K562 (cell line): ENCODE measurements at regions not wholly inside any gene's neighbourhood (a gene's known extent, or its start where the extent isn't known, plus 50 kb on each side); places are given as distances from the start of the nearest gene placed in this dataset.
A peak's percentile ranks its signal among the peaks of the same experiment; 100 is the strongest.

ENCODE experiments used
- ATAC-seq: fragments of 200-7000 bp; cut with Tn5 transposase; 3 replicates; pipeline ENCODE4 v1.9.1; 2020; ENCODE audit warnings: moderate library complexity
- BruUV-seq: library from RNA; stranded (reverse); fragments of 400-500 nt; replicated peaks from 2 replicates; lab custom pipeline; 2021; lab: Mats Ljungman, UMichigan
- CTCF ChIA-PET: fragments of 300-600 bp; formaldehyde crosslinking; extraction: SDS; loops from one replicate; lab custom pipeline; 2021; ENCODE audit warnings: low intra/inter-chr PET ratio; lab: Yijun Ruan, JAX
- POLR2A ChIA-PET: fragments of 300-600, 350-650 bp; sonication (Branson Sonifier 250); formaldehyde crosslinking; extraction: SDS; loops from one replicate; lab custom pipeline; 2021; ENCODE audit warnings: antibody characterized with exemption, inconsistent platforms; lab: Yijun Ruan, JAX
- DNase-seq, 4 experiments: peaks; one replicate each; pipeline versions ENCODE4 v3.0.0 to v3.0.0-alpha.2; 2011 to 2018; ENCODE audit warnings: low spot score in 3 of 4, mixed read lengths in 3 of 4; ENCODE audit errors: extremely low read depth in 1 of 4
- FAIRE-seq: peaks from 2 replicates; lab custom pipeline; 2011; peaks lifted over from hg19 to GRCh38; lab: Jason Lieb, UNC
- H2AFZ ChIP-seq: 2 replicates; pipeline ENCODE4 v1.6.0; 2011; ENCODE audit warnings: low read depth, low read length, control low read depth, inconsistent platforms
- H3K27ac ChIP-seq: fragments of 200-600 bp; 3 replicates; pipeline ENCODE4 v1.8.0; 2011; ENCODE audit warnings: low read depth, mild to moderate bottlenecking, control low read depth, inconsistent platforms, low read length, moderate library complexity, mixed read lengths; ENCODE audit errors: extremely low read depth
- H3K27me3 ChIP-seq, 2 experiments: fragments of 300-600 bp in 1 of 2; 2 replicates in 1 of 2; 3 replicates in 1 of 2; pipeline versions ENCODE4 v1.6.0 to v1.8.0; 2011; ENCODE audit warnings: inconsistent platforms in 2 of 2, low read length in 2 of 2, mild to moderate bottlenecking in 1 of 2, mixed read lengths in 1 of 2, moderate library complexity in 1 of 2; ENCODE audit not compliant: control insufficient read depth in 2 of 2, insufficient read depth in 2 of 2
- H3K36me3 ChIP-seq: fragments of 300-600 bp; 3 replicates; pipeline ENCODE4 v1.8.0; 2011; ENCODE audit warnings: mild to moderate bottlenecking, low read length, inconsistent platforms; ENCODE audit not compliant: control insufficient read depth, insufficient read depth
- H3K4me1 ChIP-seq, 2 experiments: fragments of 200-600 bp in 1 of 2; replicated peaks in 1 of 2; 2 replicates in 1 of 2; 3 replicates in 1 of 2; pipeline versions ENCODE4 v1.5.1 to v1.8.0; 2011; ENCODE audit warnings: inconsistent platforms in 2 of 2, low read length in 2 of 2, mild to moderate bottlenecking in 1 of 2, mixed read lengths in 1 of 2, moderate library complexity in 1 of 2; ENCODE audit not compliant: control insufficient read depth in 2 of 2, insufficient read depth in 2 of 2
- H3K4me2 ChIP-seq: 2 replicates; pipeline ENCODE4 v1.6.1; 2011; ENCODE audit warnings: low read length, control low read depth, inconsistent platforms, mixed read lengths; ENCODE audit not compliant: insufficient read depth
- H3K4me3 ChIP-seq: fragments of 200-600 bp; sonication (generic), shearing (Covaris generic); 2 replicates; pipeline ENCODE4 v1.5.1; 2016; ENCODE audit warnings: control low read depth, inconsistent platforms
- H3K79me2 ChIP-seq: fragments of 200-600 bp; 3 replicates; pipeline ENCODE4 v1.8.0; 2011; ENCODE audit warnings: low read length, inconsistent platforms; ENCODE audit not compliant: control insufficient read depth, insufficient read depth
- H3K9ac ChIP-seq, 2 experiments: 2 replicates each; pipeline versions ENCODE4 v1.6.0 to v1.6.1; 2011; ENCODE audit warnings: low read depth in 2 of 2, low read length in 2 of 2, control low read depth in 1 of 2, inconsistent platforms in 1 of 2, mild to moderate bottlenecking in 1 of 2, mixed read lengths in 1 of 2; ENCODE audit not compliant: insufficient read depth in 1 of 2
- H3K9me1 ChIP-seq: one replicate; pipeline ENCODE4 v1.6.0; 2011; ENCODE audit warnings: inconsistent platforms, mild to moderate bottlenecking, low read length, moderate library complexity; ENCODE audit not compliant: control insufficient read depth, insufficient read depth
- H3K9me3 ChIP-seq: replicated peaks from 2 replicates; pipeline ENCODE4 v1.5.1; 2011; ENCODE audit warnings: low read depth, low read length, inconsistent platforms; ENCODE audit not compliant: control insufficient read depth, insufficient read depth
- H4K20me1 ChIP-seq: replicated peaks from 2 replicates; pipeline ENCODE4 v1.6.1; 2011; ENCODE audit warnings: low read length, inconsistent platforms, mixed read lengths; ENCODE audit not compliant: control insufficient read depth, insufficient read depth
- CREB1 ChIP-seq, 2 experiments: sonication (generic) in 1 of 2; formaldehyde crosslinking in 1 of 2; IDR thresholded peaks; 2 replicates each; pipeline versions ENCODE4 v1.6.1 to v1.8.0; 2012 to 2022; ENCODE audit warnings: inconsistent platforms in 1 of 2, mild to moderate bottlenecking in 1 of 2, missing genetic modification reagents in 1 of 2, moderate library complexity in 1 of 2
- EWSR1 ChIP-seq: fragments of 450-650 bp; IDR thresholded peaks from 2 replicates; pipeline ENCODE4 v1.6.1; 2018; ENCODE audit warnings: borderline replicate concordance, mild to moderate bottlenecking, low read depth, moderate library complexity; ENCODE audit not compliant: partially characterized antibody
- MLX ChIP-seq, 2 experiments: fragments of 450-650 bp in 1 of 2; sonication (generic) in 1 of 2; formaldehyde crosslinking; conservative IDR thresholded peaks; 2 replicates each; pipeline versions ENCODE4 v1.4.0 to v1.8.1; 2020 to 2022; ENCODE audit warnings: mild to moderate bottlenecking in 1 of 2, missing genetic modification reagents in 1 of 2
- OTX1 ChIP-seq: fragments of 450-650 bp; formaldehyde crosslinking; IDR thresholded peaks from 2 replicates; pipeline ENCODE4 v1.4.0; 2022; ENCODE audit warnings: mild to moderate bottlenecking
- PHF8 ChIP-seq: fragments of 200-600 bp; sonication (generic); IDR thresholded peaks from 2 replicates; pipeline ENCODE4 v1.6.1; 2012; ENCODE audit warnings: mixed run types, mild to moderate bottlenecking, inconsistent platforms, low read length, moderate library complexity, borderline replicate concordance
- ZNF274 ChIP-seq: IDR thresholded peaks from 2 replicates; pipeline ENCODE4 v1.6.1; 2011; ENCODE audit warnings: low read depth, mild to moderate bottlenecking, low read length, moderate library complexity, borderline replicate concordance
- ZNF316 ChIP-seq: fragments of 450-650 bp; IDR thresholded peaks from 2 replicates; pipeline ENCODE4 v1.6.1; 2016
- WGBS: fragments of 100-300 bp; shearing (Covaris generic); methylation state at CpG from one replicate; pipeline ENCODE4 v1.1.6; 2016; ENCODE audit warnings: low coverage, mixed read lengths; ENCODE audit not compliant: insufficient coverage; ENCODE audit errors: missing lambda C conversion rate; 5-methylcytosine and 5-hydroxymethylcytosine counted together
- in situ Hi-C: fragments of 300-500 bp; cut with MboI; formaldehyde crosslinking; loops from 4 replicates; pipeline ENCODE4 v1.15.0; 2018; ENCODE audit warnings: inconsistent platforms, mixed read lengths
- intact Hi-C: fragments of 100-400 bp; cut with micrococcal nuclease; formaldehyde crosslinking; loops from 2 replicates; pipeline ENCODE4 v1.14.2; 2022
- TF ChIP-seq, protein P1 (sequence below), 2 experiments: IDR thresholded peaks in 1 of 2; conservative IDR thresholded peaks in 1 of 2; 2 replicates each; pipeline ENCODE4 v1.6.1; 2016; ENCODE audit warnings: low read depth in 2 of 2, mild to moderate bottlenecking in 1 of 2, missing compliant biosample characterization in 1 of 2, missing genetic modification characterization in 1 of 2, moderate library complexity in 1 of 2
- TF ChIP-seq, protein P2 (sequence below): fragments of 450-650 bp; IDR thresholded peaks from 2 replicates; pipeline ENCODE4 v1.6.1; 2016
- TF ChIP-seq, protein P3 (sequence below): fragments of 450-650 bp; formaldehyde crosslinking; IDR thresholded peaks from 2 replicates; pipeline ENCODE4 v1.4.0; 2022; ENCODE audit warnings: mild to moderate bottlenecking, moderate library complexity

DNA sequence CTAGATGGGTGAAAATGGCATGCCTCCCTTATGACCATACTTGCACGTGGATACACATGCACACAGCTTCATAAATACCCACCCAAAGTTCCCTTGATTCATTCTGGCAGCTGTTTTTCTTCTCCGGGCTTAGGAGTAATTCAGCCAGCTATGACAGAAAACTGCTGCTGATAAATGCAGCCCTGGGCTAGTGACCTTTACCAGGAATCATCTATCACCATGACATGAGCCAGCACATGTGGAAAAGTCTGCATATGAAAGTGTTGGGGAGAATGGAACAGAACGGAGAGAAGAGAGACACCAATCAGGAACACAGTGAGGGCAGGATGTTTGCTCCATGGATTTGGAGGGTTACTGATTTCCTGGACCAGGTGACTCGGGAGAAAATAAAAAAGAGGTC is 706.3 kb downstream of the PDCD6IP start:
- Histone ChIP-seq H3K9me3 (peaks cover 3% of the 10 kb centered on the region; the same call in 1 of the 2 replicates), H3K79me2 (no peaks in the 10 kb centered on the region), H2AFZ (no peak overlapping the region), H3K36me3 (no peaks in the 10 kb centered on the region), H3K4me3 (no peak overlapping the region), H3K9me1 (no peaks in the 10 kb centered on the region), H3K9ac (no peak overlapping the region), H4K20me1 (no peaks in the 10 kb centered on the region), H3K27ac (no peak overlapping the region), H3K4me2 (no peak overlapping the region), H3K27me3 (no peaks in the 10 kb centered on the region), H3K4me1 (no peaks in the 10 kb centered on the region)
- BruUV-seq, result no TSS peak
- WGBS, result 0% methylated on average over 4 of the region's 4 CpGs
- ATAC-seq, result no peak
- no peak for DNase-seq
- in situ Hi-C loops, result no loop called here
- POLR2A ChIA-PET, result no interaction called here
- FAIRE-seq, result no peak
- intact Hi-C loops, result no loop called here
- TF ChIP-seq, protein P1, sequence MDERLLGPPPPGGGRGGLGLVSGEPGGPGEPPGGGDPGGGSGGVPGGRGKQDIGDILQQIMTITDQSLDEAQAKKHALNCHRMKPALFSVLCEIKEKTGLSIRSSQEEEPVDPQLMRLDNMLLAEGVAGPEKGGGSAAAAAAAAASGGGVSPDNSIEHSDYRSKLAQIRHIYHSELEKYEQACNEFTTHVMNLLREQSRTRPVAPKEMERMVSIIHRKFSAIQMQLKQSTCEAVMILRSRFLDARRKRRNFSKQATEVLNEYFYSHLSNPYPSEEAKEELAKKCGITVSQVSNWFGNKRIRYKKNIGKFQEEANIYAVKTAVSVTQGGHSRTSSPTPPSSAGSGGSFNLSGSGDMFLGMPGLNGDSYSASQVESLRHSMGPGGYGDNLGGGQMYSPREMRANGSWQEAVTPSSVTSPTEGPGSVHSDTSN (CRISPR knock-in tag; IDR thresholded peaks at IDR 0.05; ENCODE audit: low read depth), result no peak
- TF ChIP-seq, protein P1 (tag; conservative IDR thresholded peaks at IDR 0.05; ENCODE audit: low read depth), result peak; percentile 67
- no peak for TF ChIP-seq PHF8
- CTCF ChIA-PET, result no interaction called here

DNA sequence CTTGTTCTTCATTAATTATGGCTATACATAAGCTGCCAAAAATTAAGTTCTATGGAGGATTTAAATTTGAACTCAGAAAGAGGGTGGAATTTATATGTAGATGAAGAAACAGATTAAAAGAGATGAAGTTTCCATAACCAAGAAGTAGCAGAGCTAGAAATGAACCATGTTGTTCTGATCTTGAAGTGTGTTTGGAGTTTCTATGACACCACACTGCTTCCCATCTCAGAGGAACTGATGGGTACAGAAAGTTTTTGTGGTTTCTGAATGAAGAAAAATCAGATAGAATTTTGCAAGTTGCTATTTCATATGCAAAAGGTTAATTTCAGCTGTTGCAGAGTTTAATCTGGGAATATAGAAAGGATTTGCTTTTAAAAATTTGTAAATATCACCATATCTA is 710.3 kb downstream of the PDCD6IP start:
- H3K9ac ChIP-seq, result no peak overlapping the region
- no TSS peak for BruUV-seq
- no peak overlapping the region for H2AFZ ChIP-seq
- CTCF ChIA-PET, result no interaction called here
- H3K9me3 ChIP-seq, result no peaks in the 10 kb centered on the region; the same call in 1 of the 2 replicates
- H3K27me3 ChIP-seq, result no peaks in the 10 kb centered on the region
- no peaks in the 10 kb centered on the region for H3K4me1 ChIP-seq
- H3K79me2 ChIP-seq, result no peaks in the 10 kb centered on the region
- H3K4me3 ChIP-seq, result no peak overlapping the region
- FAIRE-seq, result no peak
- no peak for DNase-seq
- H3K36me3 ChIP-seq, result no peaks in the 10 kb centered on the region
- H4K20me1 ChIP-seq, result no peaks in the 10 kb centered on the region
- in situ Hi-C loops (no loop called here), intact Hi-C loops (no loop called here)
- no peak overlapping the region for H3K4me2 ChIP-seq
- no peak overlapping the region for H3K27ac ChIP-seq
- ATAC-seq, result no peak
- H3K9me1 ChIP-seq, result no peaks in the 10 kb centered on the region
- POLR2A ChIA-PET, result no interaction called here
- TF ChIP-seq, protein P2, sequence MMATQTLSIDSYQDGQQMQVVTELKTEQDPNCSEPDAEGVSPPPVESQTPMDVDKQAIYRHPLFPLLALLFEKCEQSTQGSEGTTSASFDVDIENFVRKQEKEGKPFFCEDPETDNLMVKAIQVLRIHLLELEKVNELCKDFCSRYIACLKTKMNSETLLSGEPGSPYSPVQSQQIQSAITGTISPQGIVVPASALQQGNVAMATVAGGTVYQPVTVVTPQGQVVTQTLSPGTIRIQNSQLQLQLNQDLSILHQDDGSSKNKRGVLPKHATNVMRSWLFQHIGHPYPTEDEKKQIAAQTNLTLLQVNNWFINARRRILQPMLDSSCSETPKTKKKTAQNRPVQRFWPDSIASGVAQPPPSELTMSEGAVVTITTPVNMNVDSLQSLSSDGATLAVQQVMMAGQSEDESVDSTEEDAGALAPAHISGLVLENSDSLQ, result no peak
- TF ChIP-seq ZNF274 (no peak), ZNF316 (no peak), MLX (CRISPR knock-in tag; conservative IDR thresholded peaks at IDR 0.05) (no peak), CREB1 (IDR thresholded peaks at IDR 0.05) (no peak), CREB1 (CRISPR knock-in tag; IDR thresholded peaks at IDR 0.05) (no peak), EWSR1 (no peak), OTX1 (no peak)
- TF ChIP-seq, protein P3, sequence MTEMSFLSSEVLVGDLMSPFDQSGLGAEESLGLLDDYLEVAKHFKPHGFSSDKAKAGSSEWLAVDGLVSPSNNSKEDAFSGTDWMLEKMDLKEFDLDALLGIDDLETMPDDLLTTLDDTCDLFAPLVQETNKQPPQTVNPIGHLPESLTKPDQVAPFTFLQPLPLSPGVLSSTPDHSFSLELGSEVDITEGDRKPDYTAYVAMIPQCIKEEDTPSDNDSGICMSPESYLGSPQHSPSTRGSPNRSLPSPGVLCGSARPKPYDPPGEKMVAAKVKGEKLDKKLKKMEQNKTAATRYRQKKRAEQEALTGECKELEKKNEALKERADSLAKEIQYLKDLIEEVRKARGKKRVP, result no peak
